ENCODE measurements at regions not wholly inside any gene's neighbourhood (a gene's known extent, or its start where the extent isn't known, plus 50 kb on each side); places are given as distances from the start of the nearest gene placed in this dataset.

GRCh38 chr10:51022933-51023585 lies 51.2 kb upstream of the PRKG1 start:
- DNase-seq (ENCODE audit: low spot score), result no peak
- no peak for TF ChIP-seq CTCF (IDR thresholded peaks at IDR 0.05; ENCODE audit: extremely low read depth, missing control alignments)

DNA sequence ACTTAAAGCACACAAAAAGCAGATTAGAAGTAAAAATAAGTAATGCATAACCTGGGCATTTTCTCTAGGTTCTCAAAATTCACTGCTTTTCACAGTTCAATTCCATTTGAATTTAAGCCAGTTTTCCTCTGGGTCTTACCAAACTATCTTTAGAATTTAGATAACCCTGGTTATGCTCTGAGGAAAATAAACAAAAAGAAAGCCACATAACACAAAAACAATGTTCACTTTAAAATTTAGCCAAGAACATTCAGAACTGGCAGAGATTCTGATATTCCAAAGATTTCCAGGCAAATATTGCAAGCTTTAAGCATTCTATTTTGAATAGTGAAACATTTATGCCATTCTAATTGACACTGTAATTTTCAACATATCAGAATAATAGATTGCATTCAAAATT lies 50.7 kb upstream of the PRKG1 start:
- DNase-seq (ENCODE audit: low spot score), result no peak
- TF ChIP-seq CTCF (IDR thresholded peaks at IDR 0.05; ENCODE audit: extremely low read depth, missing control alignments), result no peak

Measured in GM20000 (cell line).